Activated T-cell treated with anti-CD3 and anti-CD28 coated beads, Interleukin-2, amount 50 U/mL, for 24 hours (primary cell): ENCODE measurements at regions not wholly inside any gene's neighbourhood (a gene's known extent, or its start where the extent isn't known, plus 50 kb on each side); places are given as distances from the start of the nearest gene placed in this dataset.

ENCODE experiments used
- DNase-seq: peaks from one replicate; pipeline ENCODE4 v3.0.0-alpha.2; 2020
- H3K27ac Mint-ChIP-seq: 2 replicates; pipeline ENCODE4 v1.8.0; 2020; ENCODE audit warnings: mild to moderate bottlenecking, mixed read lengths
- H3K27me3 Mint-ChIP-seq: 2 replicates; pipeline ENCODE4 v1.8.0; 2020; ENCODE audit warnings: mixed read lengths
- H3K36me3 Mint-ChIP-seq: 2 replicates; pipeline ENCODE4 v1.8.0; 2020; ENCODE audit warnings: low read depth, mixed read lengths
- H3K4me1 Mint-ChIP-seq: 2 replicates; pipeline ENCODE4 v1.8.0; 2020; ENCODE audit warnings: low read depth, mixed read lengths
- H3K4me3 Mint-ChIP-seq: 2 replicates; pipeline ENCODE4 v1.8.0; 2020; ENCODE audit warnings: mild to moderate bottlenecking, moderate library complexity, mixed read lengths
- H3K9me3 Mint-ChIP-seq: 2 replicates; pipeline ENCODE4 v1.8.0; 2020; ENCODE audit warnings: mixed read lengths

DNA sequence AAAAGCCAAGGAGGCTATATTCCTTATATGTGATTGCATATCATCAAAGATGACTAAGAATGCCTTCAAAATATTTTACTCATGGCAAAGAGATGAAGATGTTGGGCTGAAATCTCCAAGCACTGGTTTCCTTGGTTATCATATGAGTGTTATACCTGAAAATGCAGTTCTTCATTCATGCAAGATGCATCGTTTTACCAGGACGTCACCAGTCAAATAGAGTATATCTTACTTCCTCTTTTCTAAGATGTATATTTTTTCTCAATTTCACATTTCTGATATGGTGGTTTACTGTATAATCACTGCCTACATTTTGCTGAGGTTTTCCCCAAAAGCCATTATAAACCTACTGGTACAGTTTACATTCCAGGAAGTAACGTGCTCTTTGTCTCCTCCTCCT lies 1085.7 kb downstream of the NCAM2 start:
- Mint-ChIP-seq H3K36me3 (no peaks in the 10 kb centered on the region), H3K4me1 (no peaks in the 10 kb centered on the region), H3K9me3 (peaks cover 9% of the 10 kb centered on the region), H3K4me3 (no peak overlapping the region), H3K27ac (no peak overlapping the region), H3K27me3 (no peaks in the 10 kb centered on the region)
- no peak for DNase-seq

GRCh38 chr21:22096314-22096713 lies 1098.1 kb downstream of the NCAM2 start:
- Mint-ChIP-seq H3K27ac (no peak overlapping the region), H3K4me3 (no peak overlapping the region), H3K27me3 (no peaks in the 10 kb centered on the region), H3K9me3 (no peaks in the 10 kb centered on the region), H3K36me3 (no peaks in the 10 kb centered on the region), H3K4me1 (no peaks in the 10 kb centered on the region)
- no peak for DNase-seq

GRCh38 chr21:22106720-22107410 lies 1108.7 kb downstream of the NCAM2 start:
- Mint-ChIP-seq H3K9me3 (peaks cover 5% of the 10 kb centered on the region), H3K27ac (no peak overlapping the region), H3K4me3 (no peak overlapping the region), H3K27me3 (no peaks in the 10 kb centered on the region), H3K4me1 (no peaks in the 10 kb centered on the region), H3K36me3 (no peaks in the 10 kb centered on the region)
- no peak for DNase-seq

- Mint-ChIP-seq H3K9me3 (peaks cover 2% of the 10 kb centered on the region), H3K36me3 (no peaks in the 10 kb centered on the region), H3K27ac (no peak overlapping the region), H3K4me1 (no peaks in the 10 kb centered on the region), H3K27me3 (no peaks in the 10 kb centered on the region), H3K4me3 (no peak overlapping the region)
- DNase-seq: no peak
Measured at GRCh38 chr21:22115746-22116145, 1117.5 kb downstream of the NCAM2 start.

DNA sequence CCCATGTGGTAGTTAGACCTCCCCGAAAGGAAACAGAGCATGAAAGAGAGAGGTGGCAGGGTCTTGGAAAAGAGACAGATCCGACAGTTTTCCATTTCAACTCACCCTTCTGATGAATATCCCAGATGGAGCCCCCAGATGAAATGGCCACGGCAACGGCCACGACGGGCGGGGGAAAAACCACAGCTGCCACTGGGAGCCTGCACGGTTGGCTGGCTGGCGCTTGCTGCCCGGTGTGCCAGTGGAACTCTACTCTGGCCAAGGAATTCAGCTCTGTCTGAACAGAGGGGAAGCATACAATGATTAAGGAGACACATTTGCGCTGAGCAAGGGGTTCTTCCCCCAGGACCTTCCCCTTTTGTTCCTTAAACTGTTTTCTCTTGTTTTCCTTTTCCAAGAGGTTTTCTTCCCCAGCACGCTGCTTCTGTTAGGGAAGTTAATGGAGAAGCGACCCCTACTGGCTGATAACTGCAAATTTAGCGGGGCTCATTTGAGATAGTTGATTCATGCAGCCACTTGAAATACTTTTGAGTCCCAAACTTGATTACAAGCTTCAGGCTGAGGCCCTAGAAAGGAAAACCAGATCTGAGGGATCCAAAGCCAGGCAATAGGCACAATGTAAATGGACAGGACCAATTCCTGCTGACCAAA lies 1122.5 kb downstream of the NCAM2 start:
- no peaks in the 10 kb centered on the region for H3K27me3 Mint-ChIP-seq
- no peaks in the 10 kb centered on the region for H3K9me3 Mint-ChIP-seq
- H3K27ac Mint-ChIP-seq: no peak overlapping the region
- no peak overlapping the region for H3K4me3 Mint-ChIP-seq
- no peaks in the 10 kb centered on the region for H3K4me1 Mint-ChIP-seq
- DNase-seq: no peak
- no peaks in the 10 kb centered on the region for H3K36me3 Mint-ChIP-seq

DNA sequence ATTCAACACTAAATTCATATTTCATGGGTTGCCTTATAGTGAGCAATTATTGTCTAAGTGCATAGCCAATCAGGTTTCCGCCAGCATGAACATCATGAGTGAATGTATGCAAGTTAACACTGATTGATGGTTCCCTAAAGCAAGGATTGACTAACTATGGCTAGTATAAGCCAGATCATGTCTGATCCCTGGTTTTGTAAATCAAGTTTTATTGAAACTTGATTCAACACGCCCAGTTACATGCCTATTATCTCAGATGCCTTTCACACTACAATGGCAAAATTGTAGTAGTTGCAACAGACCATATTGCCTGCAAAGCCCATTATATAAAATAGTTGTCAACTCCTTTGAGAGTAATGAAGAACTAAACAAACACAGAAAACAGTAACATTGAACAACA lies 1127.4 kb downstream of the NCAM2 start:
- Mint-ChIP-seq H3K27ac (no peak overlapping the region), H3K4me1 (no peaks in the 10 kb centered on the region), H3K27me3 (no peaks in the 10 kb centered on the region), H3K4me3 (no peak overlapping the region), H3K9me3 (no peaks in the 10 kb centered on the region), H3K36me3 (no peaks in the 10 kb centered on the region)
- no peak for DNase-seq

DNA sequence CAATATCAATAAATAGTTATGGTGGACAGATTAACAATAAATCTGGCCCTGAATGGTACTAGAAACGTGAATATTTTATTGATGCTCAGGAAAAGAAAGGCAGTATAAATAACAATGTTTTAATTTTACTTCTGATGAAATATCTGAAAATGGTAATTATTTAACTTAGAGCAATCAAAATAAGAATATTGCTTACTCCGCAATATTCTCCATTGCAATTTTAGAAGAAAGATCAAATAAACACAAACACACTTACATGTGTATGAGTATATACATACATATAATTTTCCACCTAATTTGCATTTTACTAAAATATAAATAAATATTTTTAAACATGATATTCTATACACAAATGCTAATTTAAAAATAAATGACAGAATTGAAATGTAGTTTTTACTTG lies 1130.5 kb downstream of the NCAM2 start:
- Mint-ChIP-seq H3K36me3 (no peaks in the 10 kb centered on the region), H3K27me3 (no peaks in the 10 kb centered on the region), H3K4me1 (no peaks in the 10 kb centered on the region), H3K27ac (no peak overlapping the region), H3K4me3 (no peak overlapping the region), H3K9me3 (no peaks in the 10 kb centered on the region)
- no peak for DNase-seq

GRCh38 chr21:22132358-22133071 lies 1134.3 kb downstream of the NCAM2 start:
- DNase-seq: no peak
- no peaks in the 10 kb centered on the region for H3K36me3 Mint-ChIP-seq
- no peaks in the 10 kb centered on the region for H3K9me3 Mint-ChIP-seq
- no peak overlapping the region for H3K4me3 Mint-ChIP-seq
- H3K4me1 Mint-ChIP-seq: no peaks in the 10 kb centered on the region
- H3K27ac Mint-ChIP-seq: no peak overlapping the region
- H3K27me3 Mint-ChIP-seq: no peaks in the 10 kb centered on the region

DNA sequence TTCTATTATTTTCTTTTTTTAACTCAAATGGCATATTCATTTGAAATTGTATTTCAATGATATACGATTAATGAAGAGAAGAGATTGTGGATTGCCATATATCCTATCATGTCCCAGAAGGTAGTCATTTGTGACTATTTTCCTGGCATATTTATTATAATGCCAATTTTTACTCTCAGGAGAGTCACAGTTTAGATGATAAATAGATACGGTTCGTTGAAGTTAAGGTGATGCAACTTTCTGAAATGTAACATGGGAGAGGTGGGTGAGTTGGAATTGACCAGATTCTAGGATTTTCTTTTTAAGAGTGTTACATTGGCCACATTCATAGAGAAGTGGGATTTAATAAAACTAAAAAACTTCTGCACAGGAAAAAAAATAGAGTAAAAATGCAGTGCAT lies 1138.5 kb downstream of the NCAM2 start:
- DNase-seq: no peak
- Mint-ChIP-seq H3K27me3 (no peaks in the 10 kb centered on the region), H3K9me3 (peaks cover 2% of the 10 kb centered on the region), H3K27ac (no peak overlapping the region), H3K36me3 (no peaks in the 10 kb centered on the region), H3K4me1 (no peaks in the 10 kb centered on the region), H3K4me3 (no peak overlapping the region)

DNA sequence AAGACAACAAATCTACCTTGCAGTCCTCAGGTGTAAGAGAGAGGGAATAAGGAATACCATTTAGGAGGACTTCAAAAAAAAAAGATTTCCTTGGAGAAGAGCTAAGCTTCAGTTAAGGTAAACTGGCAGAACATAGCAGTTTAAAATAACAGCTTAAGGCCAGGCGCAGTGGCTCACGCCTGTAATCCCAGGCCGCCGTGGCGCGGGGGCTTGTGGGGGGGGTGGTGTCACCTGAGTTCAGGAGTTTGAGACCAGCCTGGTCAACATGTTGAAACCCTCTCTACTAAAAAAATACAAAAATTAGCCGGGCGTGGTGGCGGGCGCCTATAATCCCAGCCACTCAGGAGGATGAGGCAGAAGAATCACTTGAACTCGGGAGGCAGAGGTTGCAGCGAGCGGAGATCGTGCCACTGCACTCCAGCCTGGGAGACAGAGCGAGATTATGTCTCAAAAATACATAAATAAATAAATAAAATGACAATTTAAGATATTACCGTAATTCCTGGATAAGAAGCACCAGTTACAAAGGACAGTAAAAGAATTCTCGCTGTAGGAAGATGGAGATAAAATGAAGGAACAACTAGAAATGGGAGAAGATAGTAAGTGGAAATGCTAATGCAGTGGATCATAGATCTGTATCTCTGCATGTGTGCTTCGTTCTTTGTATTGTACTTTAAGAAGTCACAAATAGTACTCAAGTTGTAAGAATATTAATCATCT lies 1140.2 kb downstream of the NCAM2 start:
- DNase-seq: no peak
- H3K27ac Mint-ChIP-seq: no peak overlapping the region
- no peak overlapping the region for H3K4me3 Mint-ChIP-seq
- no peaks in the 10 kb centered on the region for H3K27me3 Mint-ChIP-seq
- H3K36me3 Mint-ChIP-seq: no peaks in the 10 kb centered on the region
- H3K4me1 Mint-ChIP-seq: no peaks in the 10 kb centered on the region
- H3K9me3 Mint-ChIP-seq: peaks cover 2% of the 10 kb centered on the region

DNA sequence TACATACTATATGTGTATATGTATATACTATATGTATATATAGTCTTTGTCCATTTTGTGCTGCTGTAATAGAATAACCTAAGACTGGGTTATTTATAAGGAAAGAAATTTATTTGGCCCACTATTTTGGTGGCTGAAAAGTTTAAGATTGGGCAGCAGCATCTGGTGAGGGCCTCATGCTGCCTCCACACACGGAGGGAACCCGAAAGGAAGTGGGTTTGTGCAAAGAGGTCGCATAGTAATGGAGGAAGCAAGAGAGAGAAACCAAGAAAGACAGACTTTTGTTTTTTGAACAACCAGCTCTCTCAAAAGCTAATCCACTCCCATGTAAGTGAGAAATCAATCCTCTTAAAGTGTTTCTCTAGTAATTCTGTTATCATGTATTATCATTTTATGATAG lies 1147.3 kb downstream of the NCAM2 start:
- no peaks in the 10 kb centered on the region for H3K27me3 Mint-ChIP-seq
- peaks cover 19% of the 10 kb centered on the region for H3K9me3 Mint-ChIP-seq
- no peaks in the 10 kb centered on the region for H3K4me1 Mint-ChIP-seq
- H3K27ac Mint-ChIP-seq: no peak overlapping the region
- DNase-seq: no peak
- no peak overlapping the region for H3K4me3 Mint-ChIP-seq
- H3K36me3 Mint-ChIP-seq: no peaks in the 10 kb centered on the region

DNA sequence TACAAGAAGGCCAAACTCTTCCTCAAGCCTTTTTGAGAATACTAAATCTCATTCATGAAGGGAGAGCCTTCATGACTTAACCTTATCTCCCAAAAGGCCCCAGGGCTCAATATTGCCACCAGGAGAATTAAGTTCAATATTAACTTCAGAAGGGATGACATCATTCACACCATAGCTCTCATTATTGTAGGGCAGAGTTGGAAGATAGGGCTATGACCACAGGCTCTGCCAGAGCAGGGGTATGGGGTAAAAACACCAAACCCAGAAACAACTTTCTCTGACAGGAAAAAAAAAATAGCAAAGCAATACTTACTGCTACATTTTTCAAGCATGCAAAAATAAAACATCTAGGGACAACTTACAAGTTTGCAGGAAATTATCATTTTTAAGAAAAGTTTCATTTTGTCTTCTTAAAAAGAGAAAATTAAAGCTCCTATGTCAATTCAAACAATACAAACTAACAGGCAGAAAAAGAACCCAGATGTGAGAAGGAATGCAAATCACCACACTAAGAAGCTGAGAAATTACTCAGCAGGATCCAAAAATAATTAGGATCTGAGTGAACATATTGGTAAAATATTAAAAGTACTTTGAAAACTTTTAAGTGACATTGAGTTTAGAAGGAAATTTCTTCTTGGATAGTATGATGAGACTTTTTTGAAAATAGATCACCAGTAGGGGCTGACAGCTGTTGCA lies 1156.5 kb downstream of the NCAM2 start:
- Mint-ChIP-seq H3K36me3 (no peaks in the 10 kb centered on the region), H3K27ac (no peak overlapping the region), H3K4me1 (no peaks in the 10 kb centered on the region), H3K4me3 (no peak overlapping the region), H3K27me3 (no peaks in the 10 kb centered on the region), H3K9me3 (no peaks in the 10 kb centered on the region)
- DNase-seq: no peak

DNA sequence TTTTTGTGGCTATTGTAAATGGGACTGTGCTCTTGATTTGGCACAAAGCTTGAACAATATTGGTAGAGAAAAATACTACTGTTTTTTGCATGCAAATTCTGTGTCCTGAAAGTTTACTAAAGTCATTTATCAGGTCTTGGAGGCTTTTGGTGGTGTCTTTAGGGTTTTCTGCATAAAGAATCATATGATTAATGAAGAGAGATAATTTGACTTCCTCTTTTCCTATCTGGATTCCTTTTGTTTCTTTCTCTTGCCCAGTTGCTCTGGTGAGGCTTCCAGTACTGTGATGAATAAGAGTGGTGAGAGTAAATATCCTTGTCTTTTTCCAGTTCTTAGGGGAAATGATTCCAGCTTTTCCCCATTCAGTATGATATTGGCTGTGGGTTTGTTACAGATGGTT lies 1166.7 kb downstream of the NCAM2 start:
- H3K4me3 Mint-ChIP-seq: no peak overlapping the region
- H3K27ac Mint-ChIP-seq: no peak overlapping the region
- peaks cover 16% of the 10 kb centered on the region for H3K9me3 Mint-ChIP-seq
- no peaks in the 10 kb centered on the region for H3K36me3 Mint-ChIP-seq
- H3K4me1 Mint-ChIP-seq: no peaks in the 10 kb centered on the region
- DNase-seq: no peak
- no peaks in the 10 kb centered on the region for H3K27me3 Mint-ChIP-seq

DNA sequence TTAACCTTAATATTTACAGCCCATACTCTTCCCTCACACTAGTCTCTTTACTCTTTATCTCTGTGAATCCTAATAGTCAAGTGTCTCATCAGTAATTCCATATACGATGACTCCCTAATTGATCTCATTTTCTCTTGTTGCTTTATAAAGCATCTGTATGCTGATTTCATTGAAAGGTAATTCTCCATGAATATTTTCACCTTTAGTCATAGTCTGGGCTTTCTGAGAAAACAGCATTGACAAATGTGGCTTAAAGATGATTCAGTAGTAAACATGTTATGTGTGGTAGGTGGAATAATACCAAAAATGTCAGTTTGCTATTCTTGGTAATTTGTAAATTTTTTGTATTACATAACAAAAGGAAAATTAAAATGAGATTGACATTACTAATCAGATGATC lies 1176.5 kb downstream of the NCAM2 start:
- no peaks in the 10 kb centered on the region for H3K4me1 Mint-ChIP-seq
- H3K36me3 Mint-ChIP-seq: no peaks in the 10 kb centered on the region
- no peaks in the 10 kb centered on the region for H3K27me3 Mint-ChIP-seq
- peaks cover 4% of the 10 kb centered on the region for H3K9me3 Mint-ChIP-seq
- DNase-seq: no peak
- H3K27ac Mint-ChIP-seq: no peak overlapping the region
- no peak overlapping the region for H3K4me3 Mint-ChIP-seq
